ENCODE measurements at regions not wholly inside any gene's neighbourhood (a gene's known extent, or its start where the extent isn't known, plus 50 kb on each side); places are given as distances from the start of the nearest gene placed in this dataset.

- DNase-seq (ENCODE audit: low read depth): no peak
- H3K4me3 ChIP-seq (ENCODE audit: low read depth, low read length): no peak overlapping the region
- no peak for TF ChIP-seq CTCF (IDR thresholded peaks at IDR 0.05; ENCODE audit: insufficient read depth, low read length)
Observed at GRCh38 chr4:57265831-57266582, 155.8 kb upstream of the IGFBP7 start.

GRCh38 chr4:57254754-57255153, 144.6 kb upstream of the IGFBP7 start:
- DNase-seq (ENCODE audit: low read depth): no peak
- TF ChIP-seq CTCF (IDR thresholded peaks at IDR 0.05; ENCODE audit: insufficient read depth, low read length): no peak
- H3K4me3 ChIP-seq (ENCODE audit: low read depth, low read length): no peak overlapping the region

GRCh38 chr4:57249083-57249482, 138.9 kb upstream of the IGFBP7 start:
- TF ChIP-seq CTCF (IDR thresholded peaks at IDR 0.05; ENCODE audit: insufficient read depth, low read length): no peak
- peak; percentile 25 for DNase-seq (ENCODE audit: low read depth)
- H3K4me3 ChIP-seq (ENCODE audit: low read depth, low read length): no peak overlapping the region

GRCh38 chr4:57243076-57243475, 132.9 kb upstream of the IGFBP7 start:
- no peak for TF ChIP-seq CTCF (IDR thresholded peaks at IDR 0.05; ENCODE audit: insufficient read depth, low read length)
- H3K4me3 ChIP-seq (ENCODE audit: low read depth, low read length): no peak overlapping the region
- DNase-seq (ENCODE audit: low read depth): no peak

- H3K4me3 ChIP-seq (ENCODE audit: low read depth, low read length): no peak overlapping the region
- no peak for DNase-seq (ENCODE audit: low read depth)
- no peak for TF ChIP-seq CTCF (IDR thresholded peaks at IDR 0.05; ENCODE audit: insufficient read depth, low read length)
Observed at GRCh38 chr4:57234252-57234775, 124.1 kb upstream of the IGFBP7 start.

- DNase-seq (ENCODE audit: low read depth): peak; percentile 20
- TF ChIP-seq CTCF (IDR thresholded peaks at IDR 0.05; ENCODE audit: insufficient read depth, low read length): no peak
- no peak overlapping the region for H3K4me3 ChIP-seq (ENCODE audit: low read depth, low read length)
Observed at GRCh38 chr4:57233386-57233785, 123.2 kb upstream of the IGFBP7 start.
